ENCODE measurements at regions not wholly inside any gene's neighbourhood (a gene's known extent, or its start where the extent isn't known, plus 50 kb on each side); places are given as distances from the start of the nearest gene placed in this dataset.

GRCh38 chr4:116926631-116927295 lies 158.6 kb downstream of the TRAM1L1 start:
- Histone ChIP-seq H3K27ac (no peak overlapping the region), H3K9me3 (no peaks in the 10 kb centered on the region), H3K4me1 (peaks cover 5% of the 10 kb centered on the region), H3K4me3 (no peak overlapping the region), H3K36me3 (no peaks in the 10 kb centered on the region), H3K27me3 (no peaks in the 10 kb centered on the region)
- DNase-seq (ENCODE audit: extremely low spot score in 2 of 2) = no peak
- intact Hi-C loops (cut with DNase I) = no loop called here
- TF ChIP-seq POLR2AphosphoS5 (IDR thresholded peaks at IDR 0.05; ENCODE audit: insufficient read depth in 1 of 2, low read depth in 1 of 2) = no peak

- Histone ChIP-seq H3K36me3 (no peaks in the 10 kb centered on the region), H3K4me1 (peaks cover 5% of the 10 kb centered on the region), H3K9me3 (no peaks in the 10 kb centered on the region), H3K27ac (no peak overlapping the region), H3K27me3 (no peaks in the 10 kb centered on the region), H3K4me3 (peak overlapping the region; percentile 13 to 26)
- no peak for DNase-seq (ENCODE audit: extremely low spot score in 2 of 2)
- no peak for TF ChIP-seq POLR2A (IDR thresholded peaks at IDR 0.05)
- TF ChIP-seq POLR2AphosphoS5 (IDR thresholded peaks at IDR 0.05; ENCODE audit: insufficient read depth in 1 of 2, low read depth in 1 of 2) = no peak
- TF ChIP-seq, protein P1, sequence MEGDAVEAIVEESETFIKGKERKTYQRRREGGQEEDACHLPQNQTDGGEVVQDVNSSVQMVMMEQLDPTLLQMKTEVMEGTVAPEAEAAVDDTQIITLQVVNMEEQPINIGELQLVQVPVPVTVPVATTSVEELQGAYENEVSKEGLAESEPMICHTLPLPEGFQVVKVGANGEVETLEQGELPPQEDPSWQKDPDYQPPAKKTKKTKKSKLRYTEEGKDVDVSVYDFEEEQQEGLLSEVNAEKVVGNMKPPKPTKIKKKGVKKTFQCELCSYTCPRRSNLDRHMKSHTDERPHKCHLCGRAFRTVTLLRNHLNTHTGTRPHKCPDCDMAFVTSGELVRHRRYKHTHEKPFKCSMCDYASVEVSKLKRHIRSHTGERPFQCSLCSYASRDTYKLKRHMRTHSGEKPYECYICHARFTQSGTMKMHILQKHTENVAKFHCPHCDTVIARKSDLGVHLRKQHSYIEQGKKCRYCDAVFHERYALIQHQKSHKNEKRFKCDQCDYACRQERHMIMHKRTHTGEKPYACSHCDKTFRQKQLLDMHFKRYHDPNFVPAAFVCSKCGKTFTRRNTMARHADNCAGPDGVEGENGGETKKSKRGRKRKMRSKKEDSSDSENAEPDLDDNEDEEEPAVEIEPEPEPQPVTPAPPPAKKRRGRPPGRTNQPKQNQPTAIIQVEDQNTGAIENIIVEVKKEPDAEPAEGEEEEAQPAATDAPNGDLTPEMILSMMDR (IDR thresholded peaks at IDR 0.05) = no peak
- intact Hi-C loops (cut with DNase I) = no loop called here
These were observed 159.4 kb downstream of the TRAM1L1 start for GRCh38 chr4:116925900-116926457.

DNA sequence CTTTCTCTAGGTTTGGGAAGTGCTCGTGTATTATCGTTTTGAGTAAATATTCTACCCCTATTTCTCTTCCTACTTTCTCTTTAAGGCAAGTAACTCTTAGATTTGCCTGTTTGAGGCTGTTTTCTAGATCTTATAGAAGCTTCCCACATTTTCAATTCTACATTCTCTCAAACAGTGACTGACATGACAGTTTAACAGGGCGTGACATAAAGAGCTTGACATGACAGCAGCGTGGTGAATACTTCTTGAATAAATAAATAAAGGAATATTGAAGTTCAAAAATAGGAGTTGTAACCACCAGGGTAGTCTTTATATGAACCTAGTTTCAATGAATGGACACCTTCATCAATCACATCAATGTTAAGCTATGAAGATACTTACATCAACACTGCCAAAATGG lies 162.0 kb downstream of the TRAM1L1 start:
- TF ChIP-seq, protein P1 (IDR thresholded peaks at IDR 0.05) = no peak
- TF ChIP-seq POLR2A (IDR thresholded peaks at IDR 0.05) (no peak), POLR2AphosphoS5 (IDR thresholded peaks at IDR 0.05; ENCODE audit: insufficient read depth in 1 of 2, low read depth in 1 of 2) (no peak)
- no peak for DNase-seq (ENCODE audit: extremely low spot score in 2 of 2)
- H3K27ac ChIP-seq = no peak overlapping the region
- H3K9me3 ChIP-seq = no peaks in the 10 kb centered on the region
- intact Hi-C loops (cut with DNase I) = no loop called here
- H3K36me3 ChIP-seq = no peaks in the 10 kb centered on the region
- H3K4me1 ChIP-seq = peaks cover 5% of the 10 kb centered on the region
- no peaks in the 10 kb centered on the region for H3K27me3 ChIP-seq
- H3K4me3 ChIP-seq = no peak overlapping the region

- DNase-seq (ENCODE audit: extremely low spot score in 2 of 2) = no peak
- no peaks in the 10 kb centered on the region for H3K27me3 ChIP-seq
- H3K4me3 ChIP-seq = no peak overlapping the region
- no peaks in the 10 kb centered on the region for H3K9me3 ChIP-seq
- H3K36me3 ChIP-seq = no peaks in the 10 kb centered on the region
- intact Hi-C loops (cut with DNase I) = no loop called here
- H3K4me1 ChIP-seq = no peaks in the 10 kb centered on the region
- H3K27ac ChIP-seq = no peak overlapping the region
- no peak for TF ChIP-seq POLR2AphosphoS5 (IDR thresholded peaks at IDR 0.05; ENCODE audit: insufficient read depth in 1 of 2, low read depth in 1 of 2)
- TF ChIP-seq, protein P1 (IDR thresholded peaks at IDR 0.05) = no peak
- TF ChIP-seq POLR2A (IDR thresholded peaks at IDR 0.05) = no peak
These were observed 171.9 kb downstream of the TRAM1L1 start for GRCh38 chr4:116913451-116913850.

- Histone ChIP-seq H3K4me1 (no peaks in the 10 kb centered on the region), H3K27me3 (no peaks in the 10 kb centered on the region), H3K9me3 (no peaks in the 10 kb centered on the region), H3K4me3 (no peak overlapping the region), H3K27ac (no peak overlapping the region), H3K36me3 (no peaks in the 10 kb centered on the region)
- intact Hi-C loops (cut with DNase I) = no loop called here
- TF ChIP-seq POLR2AphosphoS5 (IDR thresholded peaks at IDR 0.05; ENCODE audit: insufficient read depth in 1 of 2, low read depth in 1 of 2) (no peak), POLR2A (IDR thresholded peaks at IDR 0.05) (no peak)
- no peak for DNase-seq (ENCODE audit: extremely low spot score in 2 of 2)
These were observed 178.6 kb downstream of the TRAM1L1 start for GRCh38 chr4:116906758-116907157.

DNA sequence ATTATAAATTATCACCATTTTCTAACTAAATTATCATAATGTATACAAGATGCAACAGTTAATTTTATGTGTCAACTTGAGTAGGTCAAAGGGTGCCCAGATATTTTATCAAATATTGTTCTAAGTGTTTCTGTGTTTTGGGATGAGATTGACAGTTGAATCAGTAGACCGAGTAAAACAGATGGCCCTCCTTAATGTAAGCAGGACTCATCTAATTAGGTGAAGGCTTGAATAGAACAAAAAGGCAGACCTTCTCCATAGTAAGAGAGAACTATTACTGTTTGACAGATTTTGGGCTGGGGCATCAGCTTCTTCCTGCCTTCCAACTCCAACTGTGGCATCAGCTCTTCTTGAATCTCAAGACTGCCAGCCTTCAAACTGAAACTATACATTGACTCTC lies 185.8 kb downstream of the TRAM1L1 start:
- Histone ChIP-seq H3K36me3 (no peaks in the 10 kb centered on the region), H3K27me3 (no peaks in the 10 kb centered on the region), H3K27ac (no peak overlapping the region), H3K9me3 (no peaks in the 10 kb centered on the region), H3K4me1 (no peaks in the 10 kb centered on the region), H3K4me3 (no peak overlapping the region)
- DNase-seq (ENCODE audit: extremely low spot score in 2 of 2) = no peak
- TF ChIP-seq POLR2AphosphoS5 (IDR thresholded peaks at IDR 0.05; ENCODE audit: insufficient read depth in 1 of 2, low read depth in 1 of 2) = no peak
- TF ChIP-seq, protein P1 (IDR thresholded peaks at IDR 0.05) = no peak
- no peak for TF ChIP-seq POLR2A (IDR thresholded peaks at IDR 0.05)
- intact Hi-C loops (cut with DNase I) = no loop called here

Data from vagina (tissue), 2 donors.